ENCODE measurements at regions not wholly inside any gene's neighbourhood (a gene's known extent, or its start where the extent isn't known, plus 50 kb on each side); places are given as distances from the start of the nearest gene placed in this dataset.

DNA sequence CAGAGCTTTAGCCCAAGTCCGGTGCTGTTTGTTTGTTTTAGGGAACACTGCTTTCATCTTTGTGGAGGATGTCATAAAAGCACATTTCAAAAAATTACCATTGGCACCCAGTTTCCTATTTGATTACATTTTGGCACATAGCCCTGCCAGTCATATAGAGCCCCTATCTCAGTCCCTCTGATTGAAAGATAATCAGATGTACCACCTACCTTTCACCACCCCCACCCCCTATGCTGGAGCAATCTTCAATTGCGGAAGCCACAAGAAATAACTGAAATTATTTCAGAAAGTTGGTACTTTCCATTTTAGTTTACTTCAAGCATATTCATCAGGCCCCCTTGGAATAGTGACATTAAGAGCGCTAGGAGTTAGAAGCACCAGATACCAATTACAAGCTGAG is 136.7 kb upstream of the RPL34 start:
- H3K27ac ChIP-seq (replicated peaks): no peak overlapping the region
- H3K4me3 ChIP-seq: no peak overlapping the region
- no peak for DNase-seq
- no peak for TF ChIP-seq CTCF (IDR thresholded peaks at IDR 0.05; ENCODE audit: borderline replicate concordance)
- H3K36me3 ChIP-seq: no peaks in the 10 kb centered on the region
- H3K27me3 ChIP-seq (ENCODE audit: low read depth): no peaks in the 10 kb centered on the region
- no peaks in the 10 kb centered on the region for H3K9me3 ChIP-seq (replicated peaks)
- no peaks in the 10 kb centered on the region for H3K4me1 ChIP-seq
- intact Hi-C loops (cut with micrococcal nuclease): no loop called here

GRCh38 chr4:108483079-108483478 is 137.3 kb upstream of the RPL34 start:
- Histone ChIP-seq H3K4me1 (no peaks in the 10 kb centered on the region), H3K27me3 (ENCODE audit: low read depth) (no peaks in the 10 kb centered on the region), H3K27ac (replicated peaks) (no peak overlapping the region), H3K36me3 (no peaks in the 10 kb centered on the region), H3K9me3 (replicated peaks) (no peaks in the 10 kb centered on the region), H3K4me3 (no peak overlapping the region)
- TF ChIP-seq CTCF (IDR thresholded peaks at IDR 0.05; ENCODE audit: borderline replicate concordance): no peak
- no peak for DNase-seq
- intact Hi-C loops (cut with micrococcal nuclease): no loop called here

GRCh38 chr4:108480881-108481280 is 139.5 kb upstream of the RPL34 start:
- DNase-seq: no peak
- no peaks in the 10 kb centered on the region for H3K4me1 ChIP-seq
- H3K36me3 ChIP-seq: no peaks in the 10 kb centered on the region
- no peaks in the 10 kb centered on the region for H3K27me3 ChIP-seq (ENCODE audit: low read depth)
- H3K4me3 ChIP-seq: no peak overlapping the region
- intact Hi-C loops (cut with micrococcal nuclease): no loop called here
- TF ChIP-seq CTCF (IDR thresholded peaks at IDR 0.05; ENCODE audit: borderline replicate concordance): no peak
- H3K27ac ChIP-seq (replicated peaks): no peak overlapping the region
- H3K9me3 ChIP-seq (replicated peaks): no peaks in the 10 kb centered on the region

GRCh38 chr4:108477527-108478108 is 142.8 kb upstream of the RPL34 start:
- DNase-seq: no peak
- Histone ChIP-seq H3K4me3 (no peak overlapping the region), H3K36me3 (no peaks in the 10 kb centered on the region), H3K27me3 (ENCODE audit: low read depth) (no peaks in the 10 kb centered on the region), H3K9me3 (replicated peaks) (no peaks in the 10 kb centered on the region), H3K4me1 (no peaks in the 10 kb centered on the region), H3K27ac (replicated peaks) (no peak overlapping the region)
- intact Hi-C loops (cut with micrococcal nuclease): no loop called here
- no peak for TF ChIP-seq CTCF (IDR thresholded peaks at IDR 0.05; ENCODE audit: borderline replicate concordance)

DNA sequence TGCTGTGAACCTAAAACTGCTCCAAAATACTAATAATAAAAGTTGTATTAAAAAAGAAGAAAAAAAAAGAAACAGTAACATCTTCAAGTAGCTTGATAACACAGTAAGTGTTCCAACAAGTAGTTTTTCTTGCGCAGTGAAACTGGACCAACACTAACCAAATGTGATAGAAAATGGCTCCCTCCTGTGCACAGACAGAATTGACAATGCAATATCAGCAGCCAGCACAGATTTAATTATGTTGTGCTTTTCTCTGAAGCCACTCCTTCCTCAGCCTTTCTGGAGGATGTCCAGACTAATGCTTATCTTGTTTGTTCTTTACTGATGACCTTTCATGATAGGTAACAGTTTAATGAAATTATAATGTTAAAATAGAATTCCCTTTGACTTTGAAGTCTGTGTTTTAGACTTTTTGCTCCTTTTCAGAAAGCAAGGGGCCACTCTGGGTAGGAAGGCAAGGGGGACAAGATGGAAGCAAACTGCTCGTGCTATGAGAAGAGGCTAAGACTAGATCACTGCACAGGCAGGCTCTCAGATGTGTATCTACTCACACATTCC is 147.1 kb upstream of the RPL34 start:
- Histone ChIP-seq H3K4me1 (no peaks in the 10 kb centered on the region), H3K27me3 (ENCODE audit: low read depth) (no peaks in the 10 kb centered on the region), H3K9me3 (replicated peaks) (no peaks in the 10 kb centered on the region), H3K36me3 (no peaks in the 10 kb centered on the region), H3K4me3 (no peak overlapping the region), H3K27ac (replicated peaks) (no peak overlapping the region)
- no peak for TF ChIP-seq CTCF (IDR thresholded peaks at IDR 0.05; ENCODE audit: borderline replicate concordance)
- intact Hi-C loops (cut with micrococcal nuclease): no loop called here
- no peak for DNase-seq

Data from left ventricle myocardium inferior (tissue), 1 donor.